ENCODE measurements at regions not wholly inside any gene's neighbourhood (a gene's known extent, or its start where the extent isn't known, plus 50 kb on each side); places are given as distances from the start of the nearest gene placed in this dataset.

DNA sequence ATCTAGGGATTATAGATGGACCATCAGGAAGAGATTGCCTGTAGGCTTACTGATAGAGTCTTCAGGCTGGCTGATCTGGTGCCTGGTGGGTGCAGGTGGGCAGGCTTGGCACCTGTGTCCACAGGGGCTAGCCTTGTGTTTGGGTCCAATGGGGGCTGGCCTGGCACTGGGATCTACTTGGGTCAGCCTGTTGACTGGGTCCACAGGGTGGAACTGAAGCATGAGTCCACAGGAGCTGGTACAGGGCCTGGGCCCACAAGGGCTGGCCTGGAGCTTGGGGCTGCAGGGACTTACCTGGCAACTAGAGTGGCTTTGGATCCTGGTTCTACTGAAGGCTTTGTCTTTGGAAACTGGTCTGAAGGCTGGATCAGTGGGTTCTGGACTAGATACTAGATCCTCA is 1217.7 kb downstream of the CDH11 start:
- H3K4me3 ChIP-seq (ENCODE audit: low read depth, low read length) = no peak overlapping the region
- H3K36me3 ChIP-seq = no peaks in the 10 kb centered on the region
- H3K9me3 ChIP-seq = no peaks in the 10 kb centered on the region
- no peaks in the 10 kb centered on the region for H3K4me1 ChIP-seq
- no peaks in the 10 kb centered on the region for H3K27me3 ChIP-seq
- TF ChIP-seq, protein P1, sequence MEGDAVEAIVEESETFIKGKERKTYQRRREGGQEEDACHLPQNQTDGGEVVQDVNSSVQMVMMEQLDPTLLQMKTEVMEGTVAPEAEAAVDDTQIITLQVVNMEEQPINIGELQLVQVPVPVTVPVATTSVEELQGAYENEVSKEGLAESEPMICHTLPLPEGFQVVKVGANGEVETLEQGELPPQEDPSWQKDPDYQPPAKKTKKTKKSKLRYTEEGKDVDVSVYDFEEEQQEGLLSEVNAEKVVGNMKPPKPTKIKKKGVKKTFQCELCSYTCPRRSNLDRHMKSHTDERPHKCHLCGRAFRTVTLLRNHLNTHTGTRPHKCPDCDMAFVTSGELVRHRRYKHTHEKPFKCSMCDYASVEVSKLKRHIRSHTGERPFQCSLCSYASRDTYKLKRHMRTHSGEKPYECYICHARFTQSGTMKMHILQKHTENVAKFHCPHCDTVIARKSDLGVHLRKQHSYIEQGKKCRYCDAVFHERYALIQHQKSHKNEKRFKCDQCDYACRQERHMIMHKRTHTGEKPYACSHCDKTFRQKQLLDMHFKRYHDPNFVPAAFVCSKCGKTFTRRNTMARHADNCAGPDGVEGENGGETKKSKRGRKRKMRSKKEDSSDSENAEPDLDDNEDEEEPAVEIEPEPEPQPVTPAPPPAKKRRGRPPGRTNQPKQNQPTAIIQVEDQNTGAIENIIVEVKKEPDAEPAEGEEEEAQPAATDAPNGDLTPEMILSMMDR (IDR thresholded peaks at IDR 0.05; ENCODE audit: low read depth, low read length) = no peak
- no peak for DNase-seq

DNA sequence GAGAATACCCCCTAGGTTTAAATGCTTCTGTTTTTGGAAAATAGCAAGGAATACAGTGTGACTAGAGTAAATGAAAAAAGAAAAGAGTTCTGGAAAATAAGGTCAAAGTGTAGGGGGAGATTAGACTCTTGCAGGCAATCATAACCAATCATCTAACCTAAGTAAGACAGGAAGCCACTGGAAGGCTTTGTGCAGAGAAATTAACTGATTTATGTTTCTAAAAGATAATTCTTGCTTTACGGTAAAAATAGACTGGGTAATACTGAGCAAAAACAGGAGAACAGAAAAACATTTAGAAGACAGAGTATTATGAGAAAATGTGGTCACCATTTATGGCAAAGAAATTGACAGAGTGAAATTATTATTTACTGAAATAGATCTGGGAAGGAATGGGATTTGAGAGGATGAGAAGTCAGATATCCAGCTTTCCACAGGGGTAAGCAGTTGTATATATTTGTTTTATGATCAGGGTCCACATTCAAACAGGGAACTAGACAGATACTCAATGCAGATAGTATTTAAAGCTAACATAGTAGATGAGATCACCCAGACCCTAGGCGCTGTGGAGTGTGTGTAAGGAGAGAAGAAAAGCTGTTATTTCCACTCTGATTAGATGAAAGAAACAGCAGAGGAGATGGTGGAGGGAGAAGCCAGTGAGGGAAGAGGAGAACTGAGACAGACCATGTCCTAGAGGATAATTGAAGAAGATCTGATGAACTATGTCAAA is 1225.3 kb downstream of the CDH11 start:
- Histone ChIP-seq H3K4me1 (no peaks in the 10 kb centered on the region), H3K4me3 (ENCODE audit: low read depth, low read length) (no peak overlapping the region), H3K36me3 (no peaks in the 10 kb centered on the region), H3K27me3 (no peaks in the 10 kb centered on the region), H3K9me3 (no peaks in the 10 kb centered on the region)
- no peak for DNase-seq
- TF ChIP-seq, protein P1 (IDR thresholded peaks at IDR 0.05; ENCODE audit: low read depth, low read length) = no peak

DNA sequence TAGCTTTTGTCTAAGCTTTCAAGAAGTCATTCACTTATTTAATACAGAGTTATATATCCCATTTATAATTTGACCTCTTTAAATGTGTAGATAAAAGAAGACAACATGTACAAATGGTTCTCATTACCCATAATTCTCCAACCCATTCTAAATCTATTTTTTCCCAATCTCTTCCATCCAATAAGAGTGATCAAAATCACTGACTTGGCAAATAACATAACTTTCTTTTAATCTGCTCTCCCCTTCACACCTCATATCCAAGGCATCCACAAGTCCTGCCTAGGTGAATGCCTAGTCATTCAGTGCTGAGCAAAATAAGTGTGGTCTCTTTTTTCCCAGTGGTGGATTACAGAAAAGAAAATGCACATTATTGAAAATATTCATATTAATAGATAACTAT is 1231.1 kb downstream of the CDH11 start:
- TF ChIP-seq, protein P1 (IDR thresholded peaks at IDR 0.05; ENCODE audit: low read depth, low read length) = no peak
- no peak for DNase-seq
- Histone ChIP-seq H3K36me3 (no peaks in the 10 kb centered on the region), H3K4me3 (ENCODE audit: low read depth, low read length) (no peak overlapping the region), H3K4me1 (no peaks in the 10 kb centered on the region), H3K27me3 (no peaks in the 10 kb centered on the region), H3K9me3 (no peaks in the 10 kb centered on the region)

DNA sequence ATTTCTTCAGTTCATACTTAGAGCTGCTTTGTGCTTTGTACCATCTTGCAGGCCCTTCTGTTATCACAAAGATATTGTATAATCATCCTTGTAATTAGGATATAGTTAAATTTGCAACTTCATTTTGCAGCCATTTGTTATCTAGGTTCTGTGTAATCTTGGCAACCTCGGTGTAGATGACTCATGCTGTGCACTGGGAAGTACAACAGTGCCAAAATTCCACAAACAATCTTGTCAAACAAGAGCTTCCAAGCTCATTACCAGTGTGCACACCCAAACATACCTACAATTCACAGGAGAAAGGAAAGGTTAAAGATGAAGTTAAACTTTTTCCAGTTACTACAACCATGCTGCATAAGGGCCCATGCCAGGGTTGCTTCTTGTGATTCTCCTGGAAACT is 1231.8 kb downstream of the CDH11 start:
- no peak for DNase-seq
- H3K36me3 ChIP-seq = no peaks in the 10 kb centered on the region
- H3K4me1 ChIP-seq = no peaks in the 10 kb centered on the region
- H3K9me3 ChIP-seq = no peaks in the 10 kb centered on the region
- no peak overlapping the region for H3K4me3 ChIP-seq (ENCODE audit: low read depth, low read length)
- TF ChIP-seq, protein P1 (IDR thresholded peaks at IDR 0.05; ENCODE audit: low read depth, low read length) = no peak
- no peaks in the 10 kb centered on the region for H3K27me3 ChIP-seq

DNA sequence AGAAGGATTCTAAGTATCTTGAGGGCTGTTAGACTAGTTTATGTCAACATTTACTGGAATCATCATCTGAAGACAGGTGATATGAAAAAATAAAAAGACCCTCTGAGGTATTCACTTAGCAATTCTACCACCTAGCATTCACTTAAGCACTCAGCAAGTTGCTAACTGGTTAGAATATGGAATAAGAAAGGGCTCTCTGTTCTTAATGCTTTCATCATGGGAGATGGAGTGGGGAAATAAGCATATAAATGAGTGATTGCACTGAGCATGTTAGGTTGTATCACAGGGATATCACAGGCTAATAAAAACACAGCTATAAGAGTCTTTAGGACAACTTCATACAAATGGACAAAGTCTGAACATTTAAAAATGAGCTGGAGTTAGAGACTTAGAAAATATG is 1238.8 kb downstream of the CDH11 start:
- no peaks in the 10 kb centered on the region for H3K9me3 ChIP-seq
- DNase-seq = no peak
- H3K36me3 ChIP-seq = no peaks in the 10 kb centered on the region
- H3K27me3 ChIP-seq = no peaks in the 10 kb centered on the region
- TF ChIP-seq, protein P1 (IDR thresholded peaks at IDR 0.05; ENCODE audit: low read depth, low read length) = no peak
- no peaks in the 10 kb centered on the region for H3K4me1 ChIP-seq
- H3K4me3 ChIP-seq (ENCODE audit: low read depth, low read length) = no peak overlapping the region

DNA sequence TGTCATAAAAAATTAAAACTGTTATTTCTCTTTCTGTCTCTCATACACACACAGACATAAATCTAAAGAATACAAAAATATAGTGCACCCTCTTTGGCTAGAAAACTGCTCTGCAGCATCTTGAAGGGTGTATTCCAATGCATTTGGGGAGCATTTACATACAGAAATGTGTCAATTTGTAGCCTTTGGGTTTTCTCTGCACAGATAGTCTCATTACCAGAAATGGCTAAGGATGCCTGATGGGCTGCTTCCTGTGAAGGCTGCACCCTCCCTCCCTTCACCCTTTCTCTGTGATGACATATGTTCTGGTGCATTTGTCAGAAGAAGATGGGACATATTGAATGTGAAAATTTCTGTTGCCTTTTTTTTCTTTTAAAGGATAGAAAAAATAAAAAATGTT is 1239.3 kb downstream of the CDH11 start:
- Histone ChIP-seq H3K9me3 (no peaks in the 10 kb centered on the region), H3K4me3 (ENCODE audit: low read depth, low read length) (no peak overlapping the region), H3K36me3 (no peaks in the 10 kb centered on the region), H3K27me3 (no peaks in the 10 kb centered on the region), H3K4me1 (no peaks in the 10 kb centered on the region)
- TF ChIP-seq, protein P1 (IDR thresholded peaks at IDR 0.05; ENCODE audit: low read depth, low read length) = no peak
- no peak for DNase-seq
